Activated CD4-positive, alpha-beta T cell treated with anti-CD3 and anti-CD28 coated beads for 36 hours (primary cell): ENCODE measurements at regions not wholly inside any gene's neighbourhood (a gene's known extent, or its start where the extent isn't known, plus 50 kb on each side); places are given as distances from the start of the nearest gene placed in this dataset.
"Not testable (repeated sequence)": the region's sequence is repeated elsewhere in the genome, so short reads cannot be mapped to it uniquely, and the experiment has no call there.

ENCODE experiments used
- ATAC-seq: fragments of 200-7000 bp; cut with Tn5 transposase; one replicate; pipeline ENCODE4 v1.10.0; 2021; ENCODE audit warnings: mild to moderate bottlenecking, moderate library complexity
- CTCF ChIA-PET: fragments of 350-600 bp; sonication (Branson Sonifier 250); formaldehyde crosslinking; loops from one replicate; lab custom pipeline; 2021; ENCODE audit warnings: antibody characterized with exemption; lab: Charles Lee
- POLR2A ChIA-PET: fragments of 350-600 bp; sonication (Branson Sonifier 250); formaldehyde crosslinking; loops from one replicate; lab custom pipeline; 2021; ENCODE audit warnings: antibody characterized with exemption, inconsistent platforms; lab: Charles Lee
- DNase-seq: peaks from one replicate; pipeline ENCODE4 v3.0.0-alpha.2; 2020
- H3K27ac Mint-ChIP-seq: one replicate; pipeline ENCODE4 v1.8.0; 2021; ENCODE audit warnings: mixed read lengths
- H3K27me3 Mint-ChIP-seq: one replicate; pipeline ENCODE4 v1.8.0; 2021; ENCODE audit warnings: mixed read lengths
- H3K36me3 Mint-ChIP-seq: one replicate; pipeline ENCODE4 v1.8.0; 2021; ENCODE audit warnings: low read depth, mixed read lengths
- H3K4me1 Mint-ChIP-seq: one replicate; pipeline ENCODE4 v1.8.0; 2021; ENCODE audit warnings: mixed read lengths
- H3K4me3 Mint-ChIP-seq: one replicate; pipeline ENCODE4 v1.8.0; 2021; ENCODE audit warnings: mild to moderate bottlenecking, moderate library complexity, mixed read lengths
- H3K9me3 Mint-ChIP-seq: one replicate; pipeline ENCODE4 v1.8.0; 2021; ENCODE audit warnings: low read depth, mixed read lengths
- intact Hi-C, 2 experiments: fragments of 100-400 bp; cut with DNase I in 1 of 2; cut with micrococcal nuclease in 1 of 2; formaldehyde crosslinking; loops; one replicate each; pipeline versions ENCODE4 v1.14.2 to v1.15.1; 2022 to 2024; cut with DNase I, micrococcal nuclease

- no peak overlapping the region for H3K27ac Mint-ChIP-seq
- ATAC-seq: no peak
- H3K27me3 Mint-ChIP-seq: peaks cover 32% of the 10 kb centered on the region
- no peak for DNase-seq
- ChIA-PET POLR2A (no interaction called here), CTCF (no interaction called here)
- no peak overlapping the region for H3K4me3 Mint-ChIP-seq
- H3K9me3 Mint-ChIP-seq: no peaks in the 10 kb centered on the region
- intact Hi-C loops: no loop called here
- no peaks in the 10 kb centered on the region for H3K36me3 Mint-ChIP-seq
- no peaks in the 10 kb centered on the region for H3K4me1 Mint-ChIP-seq
These were observed 435.0 kb upstream of the SMIM21 start for GRCh38 chr18:75862458-75862857.

GRCh38 chr18:75860166-75860565, 432.7 kb upstream of the SMIM21 start:
- intact Hi-C loops: no loop called here
- DNase-seq (no peak), ATAC-seq (no peak)
- Mint-ChIP-seq H3K27me3 (peaks cover 33% of the 10 kb centered on the region), H3K9me3 (no peaks in the 10 kb centered on the region), H3K4me1 (no peaks in the 10 kb centered on the region), H3K27ac (no peak overlapping the region), H3K4me3 (no peak overlapping the region), H3K36me3 (no peaks in the 10 kb centered on the region)
- ChIA-PET POLR2A (no interaction called here), CTCF (no interaction called here)

- DNase-seq (no peak), ATAC-seq (no peak)
- Mint-ChIP-seq H3K27ac (no peak overlapping the region), H3K27me3 (peaks cover 30% of the 10 kb centered on the region), H3K4me3 (no peak overlapping the region), H3K9me3 (no peaks in the 10 kb centered on the region), H3K36me3 (no peaks in the 10 kb centered on the region), H3K4me1 (no peaks in the 10 kb centered on the region)
- POLR2A ChIA-PET: no interaction called here
- CTCF ChIA-PET: no interaction called here
- intact Hi-C loops: no loop called here
These were observed 432.0 kb upstream of the SMIM21 start for GRCh38 chr18:75859533-75859932.

- Mint-ChIP-seq H3K4me3 (no peak overlapping the region), H3K9me3 (no peaks in the 10 kb centered on the region), H3K4me1 (no peaks in the 10 kb centered on the region), H3K36me3 (no peaks in the 10 kb centered on the region), H3K27me3 (peaks cover 26% of the 10 kb centered on the region), H3K27ac (no peak overlapping the region)
- ATAC-seq (no peak), DNase-seq (no peak)
- ChIA-PET CTCF (no interaction called here), POLR2A (no interaction called here)
- intact Hi-C loops: no loop called here
These were observed 431.3 kb upstream of the SMIM21 start for GRCh38 chr18:75858754-75859153.

GRCh38 chr18:75857558-75857957, 430.1 kb upstream of the SMIM21 start:
- H3K36me3 Mint-ChIP-seq: no peaks in the 10 kb centered on the region
- DNase-seq (no peak), ATAC-seq (no peak)
- H3K9me3 Mint-ChIP-seq: no peaks in the 10 kb centered on the region
- ChIA-PET CTCF (no interaction called here), POLR2A (no interaction called here)
- H3K4me1 Mint-ChIP-seq: no peaks in the 10 kb centered on the region
- no peak overlapping the region for H3K4me3 Mint-ChIP-seq
- intact Hi-C loops: no loop called here
- H3K27me3 Mint-ChIP-seq: peaks cover 25% of the 10 kb centered on the region
- no peak overlapping the region for H3K27ac Mint-ChIP-seq

GRCh38 chr18:75854808-75855207, 427.3 kb upstream of the SMIM21 start:
- no peak for DNase-seq
- Mint-ChIP-seq H3K27ac (no peak overlapping the region), H3K27me3 (peaks cover 8% of the 10 kb centered on the region), H3K36me3 (no peaks in the 10 kb centered on the region), H3K4me1 (no peaks in the 10 kb centered on the region), H3K9me3 (no peaks in the 10 kb centered on the region), H3K4me3 (no peak overlapping the region)
- POLR2A ChIA-PET: no interaction called here
- no peak for ATAC-seq
- CTCF ChIA-PET: no interaction called here
- intact Hi-C loops: no loop called here

GRCh38 chr18:75854174-75854573, 426.7 kb upstream of the SMIM21 start:
- intact Hi-C loops: no loop called here
- H3K27ac Mint-ChIP-seq: no peak overlapping the region
- peak; percentile 55 for DNase-seq
- no peak overlapping the region for H3K4me3 Mint-ChIP-seq
- ATAC-seq: no peak
- H3K9me3 Mint-ChIP-seq: no peaks in the 10 kb centered on the region
- H3K4me1 Mint-ChIP-seq: no peaks in the 10 kb centered on the region
- H3K36me3 Mint-ChIP-seq: no peaks in the 10 kb centered on the region
- H3K27me3 Mint-ChIP-seq: peaks cover 5% of the 10 kb centered on the region
- POLR2A ChIA-PET: no interaction called here
- CTCF ChIA-PET: interaction anchor here (0.8 kb wide), 1 partner anchor 266 kb away, joined by 3 read pairs; no protein-coding TSS in a partner anchor

GRCh38 chr18:75846321-75846720, 418.8 kb upstream of the SMIM21 start:
- H3K9me3 Mint-ChIP-seq: no peaks in the 10 kb centered on the region
- ChIA-PET POLR2A (no interaction called here), CTCF (no interaction called here)
- no peak overlapping the region for H3K27ac Mint-ChIP-seq
- DNase-seq: no peak
- ATAC-seq: no peak
- no peaks in the 10 kb centered on the region for H3K36me3 Mint-ChIP-seq
- H3K4me1 Mint-ChIP-seq: no peaks in the 10 kb centered on the region
- intact Hi-C loops: no loop called here
- H3K4me3 Mint-ChIP-seq: no peak overlapping the region
- no peaks in the 10 kb centered on the region for H3K27me3 Mint-ChIP-seq

GRCh38 chr18:75845413-75845812, 417.9 kb upstream of the SMIM21 start:
- no peak for ATAC-seq
- no peak for DNase-seq
- CTCF ChIA-PET: no interaction called here

GRCh38 chr18:75844146-75844545, 416.6 kb upstream of the SMIM21 start:
- Mint-ChIP-seq H3K27ac (no peak overlapping the region), H3K4me3 (no peak overlapping the region), H3K27me3 (no peaks in the 10 kb centered on the region), H3K9me3 (no peaks in the 10 kb centered on the region), H3K36me3 (no peaks in the 10 kb centered on the region), H3K4me1 (no peaks in the 10 kb centered on the region)
- ChIA-PET POLR2A (no interaction called here), CTCF (no interaction called here)
- no peak for DNase-seq
- ATAC-seq: no peak
- intact Hi-C loops: no loop called here

More at GRCh38 chr18:75845413-75845812, 417.9 kb upstream of the SMIM21 start:
- POLR2A ChIA-PET: no interaction called here
- intact Hi-C loops: no loop called here
- no peak overlapping the region for H3K27ac Mint-ChIP-seq
- no peaks in the 10 kb centered on the region for H3K9me3 Mint-ChIP-seq
- H3K36me3 Mint-ChIP-seq: no peaks in the 10 kb centered on the region
- H3K27me3 Mint-ChIP-seq: no peaks in the 10 kb centered on the region
- H3K4me3 Mint-ChIP-seq: no peak overlapping the region
- no peaks in the 10 kb centered on the region for H3K4me1 Mint-ChIP-seq

- ATAC-seq: no peak
- ChIA-PET POLR2A (no interaction called here), CTCF (no interaction called here)
- Mint-ChIP-seq H3K4me3 (no peak overlapping the region), H3K27ac (no peak overlapping the region), H3K36me3 (no peaks in the 10 kb centered on the region), H3K4me1 (no peaks in the 10 kb centered on the region), H3K9me3 (no peaks in the 10 kb centered on the region), H3K27me3 (peaks cover 3% of the 10 kb centered on the region)
- intact Hi-C loops: no loop called here
- no peak for DNase-seq
These were observed 412.6 kb upstream of the SMIM21 start for GRCh38 chr18:75840131-75840530.

GRCh38 chr18:75839686-75840085, 412.2 kb upstream of the SMIM21 start:
- H3K36me3 Mint-ChIP-seq, H3K27ac Mint-ChIP-seq, CTCF ChIA-PET, H3K4me3 Mint-ChIP-seq, H3K27me3 Mint-ChIP-seq, DNase-seq, H3K9me3 Mint-ChIP-seq, ATAC-seq, intact Hi-C loops, H3K4me1 Mint-ChIP-seq, POLR2A ChIA-PET: not testable (repeated sequence)

GRCh38 chr18:75839041-75839440, 411.5 kb upstream of the SMIM21 start:
- Mint-ChIP-seq H3K9me3 (no peaks in the 10 kb centered on the region), H3K36me3 (no peaks in the 10 kb centered on the region), H3K27me3 (peaks cover 3% of the 10 kb centered on the region), H3K4me1 (no peaks in the 10 kb centered on the region), H3K4me3 (no peak overlapping the region), H3K27ac (no peak overlapping the region)
- ChIA-PET POLR2A (no interaction called here), CTCF (no interaction called here)
- no peak for DNase-seq
- ATAC-seq: no peak
- intact Hi-C loops: no loop called here
